K562 (cell line): ENCODE measurements at regions not wholly inside any gene's neighbourhood (a gene's known extent, or its start where the extent isn't known, plus 50 kb on each side); places are given as distances from the start of the nearest gene placed in this dataset.

Experiments used
- DPF2 ChIP-seq: fragments of 450-650 bp; IDR thresholded peaks from 2 replicates; pipeline ENCODE4 v1.6.1; 2016
- L3MBTL2 ChIP-seq: fragments of 450-650 bp; IDR thresholded peaks from 2 replicates; pipeline ENCODE4 v1.6.1; 2016; ENCODE audit warnings: mild to moderate bottlenecking, moderate library complexity
- PTTG1 ChIP-seq: fragments of 450-650 bp; IDR thresholded peaks from 2 replicates; pipeline ENCODE4 v1.6.1; 2016; ENCODE audit warnings: low read depth, mild to moderate bottlenecking, missing genetic modification characterization, missing compliant biosample characterization
- RHOXF2B ChIP-seq: fragments of 250-450 bp; sonication (Bioruptor Pico); conservative IDR thresholded peaks from 2 replicates; pipeline ENCODE4 v1.5.1; 2021
- SMC3 ChIP-seq: conservative IDR thresholded peaks from 2 replicates; pipeline ENCODE4 v1.6.1; 2011; ENCODE audit warnings: low read depth, low read length, improper control_type of control experiment; ENCODE audit not compliant: insufficient read depth
- ZBTB8A ChIP-seq: fragments of 450-650 bp; IDR thresholded peaks from 2 replicates; pipeline ENCODE4 v1.6.1; 2018; ENCODE audit warnings: mild to moderate bottlenecking, moderate library complexity; ENCODE audit not compliant: partially characterized antibody
- ZKSCAN8 ChIP-seq: fragments of 200-800 bp; sonication (Bioruptor generic); IDR thresholded peaks from 2 replicates; pipeline ENCODE4 v1.6.1; 2016; ENCODE audit warnings: missing genetic modification characterization, missing compliant biosample characterization
- ZNF133 ChIP-seq: fragments of 250-450 bp; sonication (Bioruptor Pico); IDR thresholded peaks from 2 replicates; pipeline ENCODE4 v1.4.0; 2020; ENCODE audit warnings: mild to moderate bottlenecking
- ZNF274 ChIP-seq: IDR thresholded peaks from 2 replicates; pipeline ENCODE4 v1.6.1; 2011; ENCODE audit warnings: low read depth, mild to moderate bottlenecking, low read length, moderate library complexity, borderline replicate concordance
- ZNF695 ChIP-seq: fragments of 450-650 bp; formaldehyde crosslinking; IDR thresholded peaks from 2 replicates; pipeline ENCODE4 v1.4.0; 2020; ENCODE audit warnings: mild to moderate bottlenecking, moderate library complexity
- TF ChIP-seq, protein P1 (sequence below), 2 experiments: fragments of 450-650 bp; IDR thresholded peaks; 2 replicates each; pipeline ENCODE4 v1.6.1; 2018; ENCODE audit warnings: mild to moderate bottlenecking in 2 of 2, low read depth in 1 of 2; ENCODE audit not compliant: partially characterized antibody in 2 of 2
- TF ChIP-seq, protein P2 (sequence below): fragments of 250-450 bp; sonication (Bioruptor Pico); IDR thresholded peaks from 2 replicates; pipeline ENCODE4 v1.9.0; 2021; ENCODE audit warnings: mild to moderate bottlenecking
- TF ChIP-seq, protein P3 (sequence below): fragments of 250-450 bp; sonication (Bioruptor Pico); IDR thresholded peaks from 2 replicates; pipeline ENCODE4 v1.4.0; 2020; ENCODE audit warnings: mild to moderate bottlenecking
- TF ChIP-seq, protein P4 (sequence below): sonication (generic); formaldehyde crosslinking; IDR thresholded peaks from 2 replicates; pipeline ENCODE4 v1.8.1; 2023; ENCODE audit warnings: missing genetic modification reagents, mild to moderate bottlenecking, borderline replicate concordance
- TF ChIP-seq, protein P5 (sequence below): sonication (generic); formaldehyde crosslinking; IDR thresholded peaks from 2 replicates; pipeline ENCODE4 v1.8.0; 2023; ENCODE audit warnings: mild to moderate bottlenecking, missing genetic modification reagents

DNA sequence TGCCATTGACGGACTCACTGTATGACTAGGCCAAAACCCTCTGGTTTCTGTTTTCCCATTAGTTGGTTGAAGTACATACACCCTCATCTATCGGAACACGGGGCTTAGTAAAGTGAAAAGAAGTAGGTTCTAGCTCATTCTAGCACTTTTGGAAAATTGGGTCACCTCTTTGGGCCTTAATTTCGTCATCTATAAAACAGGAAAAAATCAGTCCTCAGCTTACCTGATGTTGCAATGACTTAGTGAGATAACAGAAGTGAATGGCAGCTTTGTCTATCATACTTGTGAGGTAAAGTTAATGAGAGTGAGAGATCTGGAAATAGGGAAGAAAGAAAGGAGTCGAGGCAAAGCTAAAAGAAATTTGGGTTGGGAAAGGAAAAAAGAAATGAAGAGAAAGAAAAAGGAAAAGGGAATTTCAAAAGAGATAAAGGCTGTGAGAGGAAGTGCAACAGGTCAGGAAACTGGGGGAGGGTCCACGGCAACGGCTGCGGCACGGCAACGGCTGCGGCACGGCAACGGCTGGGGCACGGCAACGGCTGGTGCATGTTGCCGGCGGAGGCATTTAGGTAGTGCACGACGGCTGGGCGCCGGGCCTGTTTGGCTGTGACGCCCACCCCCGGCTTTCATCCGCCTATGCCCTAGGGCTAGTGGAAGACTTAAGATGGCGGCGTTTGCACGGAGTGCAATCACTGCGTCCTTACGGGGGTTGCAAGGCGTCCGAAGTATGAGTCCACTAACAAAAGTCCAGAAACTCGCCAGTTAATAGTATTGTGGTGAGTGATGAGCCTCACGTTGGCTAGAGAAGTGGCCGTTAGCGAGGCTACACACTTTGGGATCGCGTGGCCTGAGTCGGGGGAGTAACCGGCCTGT is 91.4 kb upstream of the XIST start (continued):
- TF ChIP-seq, protein P1, sequence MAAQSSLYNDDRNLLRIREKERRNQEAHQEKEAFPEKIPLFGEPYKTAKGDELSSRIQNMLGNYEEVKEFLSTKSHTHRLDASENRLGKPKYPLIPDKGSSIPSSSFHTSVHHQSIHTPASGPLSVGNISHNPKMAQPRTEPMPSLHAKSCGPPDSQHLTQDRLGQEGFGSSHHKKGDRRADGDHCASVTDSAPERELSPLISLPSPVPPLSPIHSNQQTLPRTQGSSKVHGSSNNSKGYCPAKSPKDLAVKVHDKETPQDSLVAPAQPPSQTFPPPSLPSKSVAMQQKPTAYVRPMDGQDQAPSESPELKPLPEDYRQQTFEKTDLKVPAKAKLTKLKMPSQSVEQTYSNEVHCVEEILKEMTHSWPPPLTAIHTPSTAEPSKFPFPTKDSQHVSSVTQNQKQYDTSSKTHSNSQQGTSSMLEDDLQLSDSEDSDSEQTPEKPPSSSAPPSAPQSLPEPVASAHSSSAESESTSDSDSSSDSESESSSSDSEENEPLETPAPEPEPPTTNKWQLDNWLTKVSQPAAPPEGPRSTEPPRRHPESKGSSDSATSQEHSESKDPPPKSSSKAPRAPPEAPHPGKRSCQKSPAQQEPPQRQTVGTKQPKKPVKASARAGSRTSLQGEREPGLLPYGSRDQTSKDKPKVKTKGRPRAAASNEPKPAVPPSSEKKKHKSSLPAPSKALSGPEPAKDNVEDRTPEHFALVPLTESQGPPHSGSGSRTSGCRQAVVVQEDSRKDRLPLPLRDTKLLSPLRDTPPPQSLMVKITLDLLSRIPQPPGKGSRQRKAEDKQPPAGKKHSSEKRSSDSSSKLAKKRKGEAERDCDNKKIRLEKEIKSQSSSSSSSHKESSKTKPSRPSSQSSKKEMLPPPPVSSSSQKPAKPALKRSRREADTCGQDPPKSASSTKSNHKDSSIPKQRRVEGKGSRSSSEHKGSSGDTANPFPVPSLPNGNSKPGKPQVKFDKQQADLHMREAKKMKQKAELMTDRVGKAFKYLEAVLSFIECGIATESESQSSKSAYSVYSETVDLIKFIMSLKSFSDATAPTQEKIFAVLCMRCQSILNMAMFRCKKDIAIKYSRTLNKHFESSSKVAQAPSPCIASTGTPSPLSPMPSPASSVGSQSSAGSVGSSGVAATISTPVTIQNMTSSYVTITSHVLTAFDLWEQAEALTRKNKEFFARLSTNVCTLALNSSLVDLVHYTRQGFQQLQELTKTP (IDR thresholded peaks at IDR 0.05; ENCODE audit: low read depth in 1 of 2, partially characterized antibody in 2 of 2): no peak
- TF ChIP-seq SMC3 (no peak), L3MBTL2 (peak; percentile 38; the same call in 1 of the 2 replicates), ZBTB8A (no peak), PTTG1 (no peak), ZNF274 (no peak), ZNF695 (CRISPR knock-in tag) (no peak), RHOXF2B (CRISPR knock-in tag) (no peak), ZNF133 (CRISPR knock-in tag) (no peak), DPF2 (peak; percentile 92), ZKSCAN8 (no peak)
- TF ChIP-seq, protein P2, sequence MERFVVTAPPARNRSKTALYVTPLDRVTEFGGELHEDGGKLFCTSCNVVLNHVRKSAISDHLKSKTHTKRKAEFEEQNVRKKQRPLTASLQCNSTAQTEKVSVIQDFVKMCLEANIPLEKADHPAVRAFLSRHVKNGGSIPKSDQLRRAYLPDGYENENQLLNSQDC: peak; percentile 81; the same call in 1 of the 2 replicates
- TF ChIP-seq, protein P3, sequence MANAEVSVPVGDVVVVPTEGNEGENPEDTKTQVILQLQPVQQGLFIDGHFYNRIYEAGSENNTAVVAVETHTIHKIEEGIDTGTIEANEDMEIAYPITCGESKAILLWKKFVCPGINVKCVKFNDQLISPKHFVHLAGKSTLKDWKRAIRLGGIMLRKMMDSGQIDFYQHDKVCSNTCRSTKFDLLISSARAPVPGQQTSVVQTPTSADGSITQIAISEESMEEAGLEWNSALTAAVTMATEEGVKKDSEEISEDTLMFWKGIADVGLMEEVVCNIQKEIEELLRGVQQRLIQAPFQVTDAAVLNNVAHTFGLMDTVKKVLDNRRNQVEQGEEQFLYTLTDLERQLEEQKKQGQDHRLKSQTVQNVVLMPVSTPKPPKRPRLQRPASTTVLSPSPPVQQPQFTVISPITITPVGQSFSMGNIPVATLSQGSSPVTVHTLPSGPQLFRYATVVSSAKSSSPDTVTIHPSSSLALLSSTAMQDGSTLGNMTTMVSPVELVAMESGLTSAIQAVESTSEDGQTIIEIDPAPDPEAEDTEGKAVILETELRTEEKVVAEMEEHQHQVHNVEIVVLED (CRISPR knock-in tag): peak; percentile 91
- TF ChIP-seq, protein P4, sequence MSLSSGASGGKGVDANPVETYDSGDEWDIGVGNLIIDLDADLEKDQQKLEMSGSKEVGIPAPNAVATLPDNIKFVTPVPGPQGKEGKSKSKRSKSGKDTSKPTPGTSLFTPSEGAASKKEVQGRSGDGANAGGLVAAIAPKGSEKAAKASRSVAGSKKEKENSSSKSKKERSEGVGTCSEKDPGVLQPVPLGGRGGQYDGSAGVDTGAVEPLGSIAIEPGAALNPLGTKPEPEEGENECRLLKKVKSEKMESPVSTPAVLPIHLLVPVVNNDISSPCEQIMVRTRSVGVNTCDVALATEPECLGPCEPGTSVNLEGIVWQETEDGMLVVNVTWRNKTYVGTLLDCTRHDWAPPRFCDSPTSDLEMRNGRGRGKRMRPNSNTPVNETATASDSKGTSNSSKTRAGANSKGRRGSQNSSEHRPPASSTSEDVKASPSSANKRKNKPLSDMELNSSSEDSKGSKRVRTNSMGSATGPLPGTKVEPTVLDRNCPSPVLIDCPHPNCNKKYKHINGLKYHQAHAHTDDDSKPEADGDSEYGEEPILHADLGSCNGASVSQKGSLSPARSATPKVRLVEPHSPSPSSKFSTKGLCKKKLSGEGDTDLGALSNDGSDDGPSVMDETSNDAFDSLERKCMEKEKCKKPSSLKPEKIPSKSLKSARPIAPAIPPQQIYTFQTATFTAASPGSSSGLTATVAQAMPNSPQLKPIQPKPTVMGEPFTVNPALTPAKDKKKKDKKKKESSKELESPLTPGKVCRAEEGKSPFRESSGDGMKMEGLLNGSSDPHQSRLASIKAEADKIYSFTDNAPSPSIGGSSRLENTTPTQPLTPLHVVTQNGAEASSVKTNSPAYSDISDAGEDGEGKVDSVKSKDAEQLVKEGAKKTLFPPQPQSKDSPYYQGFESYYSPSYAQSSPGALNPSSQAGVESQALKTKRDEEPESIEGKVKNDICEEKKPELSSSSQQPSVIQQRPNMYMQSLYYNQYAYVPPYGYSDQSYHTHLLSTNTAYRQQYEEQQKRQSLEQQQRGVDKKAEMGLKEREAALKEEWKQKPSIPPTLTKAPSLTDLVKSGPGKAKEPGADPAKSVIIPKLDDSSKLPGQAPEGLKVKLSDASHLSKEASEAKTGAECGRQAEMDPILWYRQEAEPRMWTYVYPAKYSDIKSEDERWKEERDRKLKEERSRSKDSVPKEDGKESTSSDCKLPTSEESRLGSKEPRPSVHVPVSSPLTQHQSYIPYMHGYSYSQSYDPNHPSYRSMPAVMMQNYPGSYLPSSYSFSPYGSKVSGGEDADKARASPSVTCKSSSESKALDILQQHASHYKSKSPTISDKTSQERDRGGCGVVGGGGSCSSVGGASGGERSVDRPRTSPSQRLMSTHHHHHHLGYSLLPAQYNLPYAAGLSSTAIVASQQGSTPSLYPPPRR (CRISPR knock-in tag): no peak
- TF ChIP-seq, protein P5, sequence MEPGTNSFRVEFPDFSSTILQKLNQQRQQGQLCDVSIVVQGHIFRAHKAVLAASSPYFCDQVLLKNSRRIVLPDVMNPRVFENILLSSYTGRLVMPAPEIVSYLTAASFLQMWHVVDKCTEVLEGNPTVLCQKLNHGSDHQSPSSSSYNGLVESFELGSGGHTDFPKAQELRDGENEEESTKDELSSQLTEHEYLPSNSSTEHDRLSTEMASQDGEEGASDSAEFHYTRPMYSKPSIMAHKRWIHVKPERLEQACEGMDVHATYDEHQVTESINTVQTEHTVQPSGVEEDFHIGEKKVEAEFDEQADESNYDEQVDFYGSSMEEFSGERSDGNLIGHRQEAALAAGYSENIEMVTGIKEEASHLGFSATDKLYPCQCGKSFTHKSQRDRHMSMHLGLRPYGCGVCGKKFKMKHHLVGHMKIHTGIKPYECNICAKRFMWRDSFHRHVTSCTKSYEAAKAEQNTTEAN (CRISPR knock-in tag): no peak
